PC-3 (cell line): ENCODE measurements at regions not wholly inside any gene's neighbourhood (a gene's known extent, or its start where the extent isn't known, plus 50 kb on each side); places are given as distances from the start of the nearest gene placed in this dataset.
"Not testable (repeated sequence)": the region's sequence is repeated elsewhere in the genome, so short reads cannot be mapped to it uniquely, and the experiment has no call there.

Source experiments
- CTCF ChIP-seq: fragments of 300-600 bp; sonication (generic); conservative IDR thresholded peaks from 2 replicates; pipeline ENCODE4 v1.5.1; 2017; ENCODE audit warnings: antibody characterized with exemption, low read depth, mild to moderate bottlenecking, low read length
- EZH2 ChIP-seq: fragments of 300-600 bp; sonication (generic); IDR thresholded peaks from one replicate; pipeline ENCODE4 v1.6.1; 2017; ENCODE audit warnings: antibody characterized with exemption, mild to moderate bottlenecking, low read length; ENCODE audit not compliant: unreplicated experiment
- EZH2phosphoT487 ChIP-seq: fragments of 300-600 bp; sonication (generic); IDR thresholded peaks from 2 replicates; pipeline ENCODE4 v1.6.1; 2018; ENCODE audit warnings: mild to moderate bottlenecking, antibody characterized with exemption, low read length, borderline replicate concordance

- TF ChIP-seq CTCF, EZH2, EZH2phosphoT487: not testable (repeated sequence)
Measured at GRCh38 chr15:66873331-66873730, 171.3 kb downstream of the SMAD6 start.
